Heart left ventricle (tissue), 13 donors: ENCODE measurements at regions not wholly inside any gene's neighbourhood (a gene's known extent, or its start where the extent isn't known, plus 50 kb on each side); places are given as distances from the start of the nearest gene placed in this dataset.

Experiments used
- CTCF ChIP-seq, 12 donors: fragments of 200-600 bp; sonication (generic) in 4 of 12; IDR thresholded peaks; one replicate each; pipeline versions ENCODE4 v1.5.0 to v1.8.0; 2018 to 2022; ENCODE audit warnings: antibody characterized with exemption in 12 of 12, mild to moderate bottlenecking in 5 of 12
- POLR2A ChIP-seq, 2 donors: fragments of 450-650 bp; IDR thresholded peaks; one replicate each; pipeline ENCODE4 v1.6.1; 2017; ENCODE audit warnings: antibody characterized with exemption in 2 of 2, mild to moderate bottlenecking in 2 of 2, moderate library complexity in 2 of 2
- donor health status: ischemic (EF 13 %, LVEDD 7.1; RV severe dilation, severe dysfunction).
- donor health status: DM: no; HTN: yes; CAD: no.
- donor health status: DM: no; HTN: no; CAD: no.
- donor health status: ischemic (EF 25% LVEDD 6.9; RV normal size, moderate dysfunction).
- donor health status: ischemic (EF 25% LVEDD 5.7; RV mildly dilated, moderate dysfunction).
- donor health status: ischemic (EF 35%, LVEDD 5.7; RV mildly dilated, moderate dysfunction).
- donor health status: nonischemic (EF 11% LVEDD 7.7; RV severe dilation, severe dysfunction).
- donor health status: DM: yes; HTN: yes; CAD: no.
- donor health status: PGD.
- donor health status: ischemic (EF 29% LVEDD 5.4; RV normal size, mild dysfunction).
- donor health status: nonischemic (EF 23%, LVEDD 6.1; RV moderate dilation, normal function).

- TF ChIP-seq POLR2A (IDR thresholded peaks at IDR 0.05), result no peak
- no peak for TF ChIP-seq CTCF (IDR thresholded peaks at IDR 0.05)
These were observed 90.6 kb downstream of the ZNF518B start for GRCh38 chr4:10366628-10367027.
